Astrocyte (in vitro differentiated cells and primary cell): ENCODE measurements at regions not wholly inside any gene's neighbourhood (a gene's known extent, or its start where the extent isn't known, plus 50 kb on each side); places are given as distances from the start of the nearest gene placed in this dataset.
A peak's percentile ranks its signal among the peaks of the same experiment; 100 is the strongest.

Experiments used
- DNase-seq: peaks from one replicate; pipeline ENCODE4 v3.0.0-alpha.2; 2010; ENCODE audit warnings: low read depth
- FAIRE-seq: peaks from 2 replicates; lab custom pipeline; 2011; peaks lifted over from hg19 to GRCh38; lab: Jason Lieb, UNC
- H2AFZ ChIP-seq: 2 replicates; pipeline ENCODE4 v1.6.0; 2012; ENCODE audit warnings: low read depth, low read length, inconsistent platforms
- H3K27ac ChIP-seq: 2 replicates; pipeline ENCODE4 v1.5.1; 2011; ENCODE audit warnings: low read depth, low read length, inconsistent platforms
- H3K27me3 ChIP-seq: 2 replicates; pipeline ENCODE4 v1.6.0; 2011; ENCODE audit warnings: low read length, inconsistent platforms; ENCODE audit not compliant: insufficient read depth
- H3K36me3 ChIP-seq: 2 replicates; pipeline ENCODE4 v1.5.1; 2011; ENCODE audit warnings: low read length, inconsistent platforms; ENCODE audit not compliant: insufficient read depth
- H3K4me1 ChIP-seq: 2 replicates; pipeline ENCODE4 v1.5.1; 2011; ENCODE audit warnings: low read length, inconsistent platforms; ENCODE audit not compliant: insufficient read depth
- H3K4me2 ChIP-seq: 2 replicates; pipeline ENCODE4 v1.6.0; 2012; ENCODE audit warnings: low read length, inconsistent platforms
- H3K4me3 ChIP-seq: 2 replicates; pipeline ENCODE4 v1.5.1; 2011; ENCODE audit warnings: low read depth, mild to moderate bottlenecking, low read length, inconsistent platforms; ENCODE audit not compliant: insufficient read depth
- H3K79me2 ChIP-seq: 2 replicates; pipeline ENCODE4 v1.6.0; 2012; ENCODE audit warnings: mild to moderate bottlenecking, low read length, inconsistent platforms; ENCODE audit not compliant: insufficient read depth
- H3K9ac ChIP-seq: 2 replicates; pipeline ENCODE4 v1.6.0; 2012; ENCODE audit warnings: mild to moderate bottlenecking, low read length, inconsistent platforms
- H3K9me3 ChIP-seq: 2 replicates; pipeline ENCODE4 v1.5.1; 2012; ENCODE audit warnings: low read depth, mild to moderate bottlenecking, low read length, inconsistent platforms; ENCODE audit not compliant: insufficient read depth
- H4K20me1 ChIP-seq: 2 replicates; pipeline ENCODE4 v1.6.0; 2012; ENCODE audit warnings: low read length, inconsistent platforms; ENCODE audit not compliant: insufficient read depth
- H3K27ac Mint-ChIP-seq: one replicate; pipeline ENCODE4 v1.8.0; 2021; ENCODE audit warnings: mild to moderate bottlenecking, mixed read lengths; ENCODE audit not compliant: unreplicated experiment
- H3K27me3 Mint-ChIP-seq: one replicate; pipeline ENCODE4 v1.8.0; 2021; ENCODE audit warnings: low read depth, mixed read lengths; ENCODE audit not compliant: unreplicated experiment
- H3K36me3 Mint-ChIP-seq: one replicate; pipeline ENCODE4 v1.8.0; 2021; ENCODE audit warnings: low read depth, mixed read lengths; ENCODE audit not compliant: unreplicated experiment
- H3K4me1 Mint-ChIP-seq: one replicate; pipeline ENCODE4 v1.8.0; 2021; ENCODE audit warnings: low read depth, mixed read lengths; ENCODE audit not compliant: unreplicated experiment
- H3K4me3 Mint-ChIP-seq: one replicate; pipeline ENCODE4 v1.8.0; 2021; ENCODE audit warnings: mild to moderate bottlenecking, moderate library complexity, mixed read lengths; ENCODE audit not compliant: unreplicated experiment
- H3K9me3 Mint-ChIP-seq: one replicate; pipeline ENCODE4 v1.8.0; 2021; ENCODE audit warnings: mild to moderate bottlenecking, mixed read lengths; ENCODE audit not compliant: unreplicated experiment
- CTCF ChIP-seq: IDR thresholded peaks from 2 replicates; pipeline ENCODE4 v1.5.1; 2011; ENCODE audit warnings: low read depth, mild to moderate bottlenecking, inconsistent platforms, low read length, moderate library complexity; ENCODE audit not compliant: insufficient read depth
- EZH2 ChIP-seq: IDR thresholded peaks from 2 replicates; pipeline ENCODE4 v1.6.1; 2012; ENCODE audit warnings: mild to moderate bottlenecking, low read length, inconsistent platforms; ENCODE audit not compliant: insufficient read depth

GRCh38 chr10:117477961-117478670 lies 64.4 kb upstream of the EMX2 start:
- peaks cover 18% of the 10 kb centered on the region for H3K27me3 Mint-ChIP-seq
- H3K27ac Mint-ChIP-seq: peak overlapping the region; percentile 90
- H3K79me2 ChIP-seq: no peaks in the 10 kb centered on the region
- no peaks in the 10 kb centered on the region for H3K27me3 ChIP-seq
- no peak overlapping the region for H3K4me2 ChIP-seq
- H2AFZ ChIP-seq: no peak overlapping the region
- DNase-seq (peak; percentile 86), FAIRE-seq (peak; percentile 67)
- no peaks in the 10 kb centered on the region for H3K36me3 ChIP-seq
- H3K9me3 ChIP-seq: peaks cover 3% of the 10 kb centered on the region
- H3K36me3 Mint-ChIP-seq: no peaks in the 10 kb centered on the region
- H3K4me3 ChIP-seq: no peak overlapping the region
- H3K4me1 Mint-ChIP-seq: peaks cover 11% of the 10 kb centered on the region
- no peak overlapping the region for H3K9ac ChIP-seq
- H3K4me1 ChIP-seq: no peaks in the 10 kb centered on the region
- H4K20me1 ChIP-seq: no peaks in the 10 kb centered on the region
- H3K4me3 Mint-ChIP-seq: no peak overlapping the region
- no peak for TF ChIP-seq EZH2
- no peak for TF ChIP-seq CTCF
- no peak overlapping the region for H3K27ac ChIP-seq
- peaks cover 2% of the 10 kb centered on the region for H3K9me3 Mint-ChIP-seq

GRCh38 chr10:117477211-117477947 lies 65.2 kb upstream of the EMX2 start:
- Mint-ChIP-seq H3K27ac (peak overlapping the region; percentile 90), H3K9me3 (peaks cover 5% of the 10 kb centered on the region), H3K4me3 (peak overlapping the region; percentile 29), H3K36me3 (no peaks in the 10 kb centered on the region), H3K4me1 (peaks cover 11% of the 10 kb centered on the region), H3K27me3 (peaks cover 19% of the 10 kb centered on the region)
- no peaks in the 10 kb centered on the region for H3K79me2 ChIP-seq
- TF ChIP-seq CTCF (no peak), EZH2 (no peak)
- no peak overlapping the region for H3K4me2 ChIP-seq
- no peak overlapping the region for H3K4me3 ChIP-seq
- H3K9ac ChIP-seq: no peak overlapping the region
- no peaks in the 10 kb centered on the region for H3K27me3 ChIP-seq
- H3K4me1 ChIP-seq: no peaks in the 10 kb centered on the region
- no peak overlapping the region for H2AFZ ChIP-seq
- DNase-seq (no peak), FAIRE-seq (no peak)
- H3K36me3 ChIP-seq: no peaks in the 10 kb centered on the region
- no peak overlapping the region for H3K27ac ChIP-seq
- no peaks in the 10 kb centered on the region for H4K20me1 ChIP-seq
- H3K9me3 ChIP-seq: peaks cover 3% of the 10 kb centered on the region
